ENCODE measurements at regions not wholly inside any gene's neighbourhood (a gene's known extent, or its start where the extent isn't known, plus 50 kb on each side); places are given as distances from the start of the nearest gene placed in this dataset.

GRCh38 chr2:12987246-12987645 is 270.5 kb downstream of the TRIB2 start:
- H3K14ac ChIP-seq (ENCODE audit: insufficient read depth, low read length): no peak overlapping the region
- no peak overlapping the region for H3T11ph ChIP-seq (ENCODE audit: low read length)
- Mint-ChIP-seq H3K27ac (no peak overlapping the region), H3K9me3 (no peaks in the 10 kb centered on the region; a peak in 1 of 5 replicates), H3K36me3 (ENCODE audit: insufficient read depth in 1 of 3, low read depth in 3 of 3) (no peaks in the 10 kb centered on the region), H3K27me3 (ENCODE audit: low read depth) (no peaks in the 10 kb centered on the region), H3K4me1 (peaks cover 9 to 11% of the 10 kb centered on the region in 2 experiments), H3K4me3 (no peak overlapping the region; a peak in 1 of 5 replicates)
- H2BK12ac ChIP-seq (ENCODE audit: insufficient read length, low read depth, low read length): no peak overlapping the region
- no peak overlapping the region for H4K8ac ChIP-seq (replicated peaks; ENCODE audit: insufficient read length, low read depth, low read length)
- H2BK20ac ChIP-seq (ENCODE audit: low read depth, low read length, poor library complexity, severe bottlenecking): no peak overlapping the region
- H3K9me3 ChIP-seq (ENCODE audit: control insufficient read depth, low read depth, low read length): no peaks in the 10 kb centered on the region
- no peak overlapping the region for H3K4me2 ChIP-seq (ENCODE audit: insufficient read depth, insufficient read length, low read length)
- no peak overlapping the region for H2AFZ ChIP-seq (ENCODE audit: low read length)
- H2BK15ac ChIP-seq (ENCODE audit: low read depth, low read length): no peak overlapping the region
- TF ChIP-seq CTCF (conservative IDR thresholded peaks at IDR 0.05): no peak
- no peaks in the 10 kb centered on the region for H3K4me1 ChIP-seq (ENCODE audit: insufficient read depth, low read length)
- no peak overlapping the region for H3K56ac ChIP-seq (ENCODE audit: insufficient read length, low read depth, low read length)
- no peaks in the 10 kb centered on the region for H3K79me2 ChIP-seq (ENCODE audit: insufficient read depth, low read length)
- H2BK5ac ChIP-seq (ENCODE audit: insufficient read length, low read length): no peak overlapping the region
- H3K23ac ChIP-seq (ENCODE audit: insufficient read length, low read depth, low read length): no peak overlapping the region
- H4K5ac ChIP-seq (ENCODE audit: insufficient read length, low read depth, low read length): no peak overlapping the region
- no peaks in the 10 kb centered on the region for H3K23me2 ChIP-seq (ENCODE audit: insufficient read length, low read depth, low read length, poor library complexity, severe bottlenecking)
- H2AK5ac ChIP-seq (ENCODE audit: insufficient read length, low read length): no peak overlapping the region
- no peak overlapping the region for H3K9ac ChIP-seq (ENCODE audit: extremely low read depth, insufficient read length, low read length)
- no peaks in the 10 kb centered on the region for H3K79me1 ChIP-seq (ENCODE audit: insufficient read depth, low read depth, low read length, poor library complexity, severe bottlenecking)
- H2BK120ac ChIP-seq (ENCODE audit: low read depth, low read length, poor library complexity, severe bottlenecking): no peak overlapping the region
- H3K4ac ChIP-seq (ENCODE audit: low read depth, low read length): no peak overlapping the region
- H3K27me3 ChIP-seq (ENCODE audit: insufficient read depth, low read length): no peaks in the 10 kb centered on the region
- H4K91ac ChIP-seq (ENCODE audit: insufficient read length, low read depth, low read length): no peak overlapping the region
- H3K18ac ChIP-seq (ENCODE audit: insufficient read length, low read depth, low read length): no peak overlapping the region
- H4K20me1 ChIP-seq (ENCODE audit: control insufficient read depth, insufficient read depth, insufficient read length): no peaks in the 10 kb centered on the region
- no peak overlapping the region for H3K27ac ChIP-seq (ENCODE audit: insufficient read length, low read depth, low read length)
- DNase-seq: no peak
